Stimulated activated CD8-positive, alpha-beta memory T cell treated with anti-CD3 and anti-CD28 coated beads, Interleukin-4, amount 100 ng/mL, for 48 hours (primary cell): ENCODE measurements at regions not wholly inside any gene's neighbourhood (a gene's known extent, or its start where the extent isn't known, plus 50 kb on each side); places are given as distances from the start of the nearest gene placed in this dataset.
"Not testable (repeated sequence)": the region's sequence is repeated elsewhere in the genome, so short reads cannot be mapped to it uniquely, and the experiment has no call there.

Source experiments
- DNase-seq: peaks from one replicate; pipeline ENCODE4 v3.0.0-alpha.2; 2020

DNA sequence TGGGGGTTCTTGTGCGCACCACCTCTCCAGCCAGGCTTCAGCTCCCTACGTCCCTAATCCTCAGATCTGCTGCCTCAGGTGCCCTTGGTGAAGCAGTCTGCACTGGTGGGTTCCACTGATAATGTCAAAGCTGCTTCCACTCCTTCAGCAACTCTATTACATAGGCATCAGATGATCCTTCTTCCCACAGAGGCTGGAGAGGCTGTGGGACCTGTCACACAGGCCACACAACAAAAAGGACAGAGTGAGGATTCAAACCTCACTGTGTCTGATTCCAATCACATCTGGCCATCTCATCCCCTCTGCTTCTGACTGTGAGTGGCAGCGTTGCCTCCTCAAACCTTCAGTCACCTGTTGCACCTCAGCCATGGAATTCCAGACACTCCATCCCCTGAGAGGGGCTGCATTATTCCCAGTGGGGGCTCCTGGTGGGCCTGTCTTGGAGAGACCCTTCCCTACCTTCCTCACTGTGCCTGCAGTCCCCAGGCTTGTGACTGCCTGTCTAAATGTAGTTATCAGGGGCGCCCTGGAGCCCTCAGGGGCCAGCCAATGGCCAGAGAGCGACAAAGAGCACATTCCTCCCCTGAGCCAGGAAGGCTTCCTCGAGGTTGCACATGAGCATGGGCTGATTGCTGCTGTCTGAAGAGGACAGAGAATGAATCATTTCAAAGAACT lies 211.4 kb upstream of the ECI2 start:
- no peak for DNase-seq

- DNase-seq = no peak
Measured at GRCh38 chr6:4345543-4345942, 210.2 kb upstream of the ECI2 start.

DNA sequence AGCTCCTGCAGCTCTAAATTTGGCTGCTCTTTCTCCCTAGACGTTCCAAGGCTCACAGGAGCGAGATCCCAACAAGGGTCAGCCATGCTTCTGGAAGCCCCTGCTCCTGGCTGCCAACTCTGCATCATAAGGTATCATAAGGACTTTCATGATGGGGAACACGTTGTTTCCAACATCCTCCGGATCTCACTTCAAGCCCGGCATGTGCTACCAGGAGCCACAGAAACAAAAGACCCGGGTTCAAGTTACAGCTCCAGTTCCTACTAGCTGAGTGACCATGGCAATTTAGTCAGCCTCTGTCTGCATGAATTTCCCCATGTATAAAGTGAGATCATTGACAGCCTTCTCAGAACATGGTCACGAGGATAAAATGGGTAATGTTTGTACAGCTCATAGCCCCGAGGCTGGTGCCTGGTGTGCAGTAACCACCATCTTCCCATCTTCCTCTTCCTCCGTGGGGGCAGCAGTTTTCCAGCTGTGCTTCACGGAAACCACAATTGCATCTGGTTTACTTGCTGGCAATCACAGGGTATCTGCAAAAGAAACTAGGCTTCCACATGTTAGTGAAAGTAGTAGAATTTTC lies 209.0 kb upstream of the ECI2 start:
- no peak for DNase-seq

DNA sequence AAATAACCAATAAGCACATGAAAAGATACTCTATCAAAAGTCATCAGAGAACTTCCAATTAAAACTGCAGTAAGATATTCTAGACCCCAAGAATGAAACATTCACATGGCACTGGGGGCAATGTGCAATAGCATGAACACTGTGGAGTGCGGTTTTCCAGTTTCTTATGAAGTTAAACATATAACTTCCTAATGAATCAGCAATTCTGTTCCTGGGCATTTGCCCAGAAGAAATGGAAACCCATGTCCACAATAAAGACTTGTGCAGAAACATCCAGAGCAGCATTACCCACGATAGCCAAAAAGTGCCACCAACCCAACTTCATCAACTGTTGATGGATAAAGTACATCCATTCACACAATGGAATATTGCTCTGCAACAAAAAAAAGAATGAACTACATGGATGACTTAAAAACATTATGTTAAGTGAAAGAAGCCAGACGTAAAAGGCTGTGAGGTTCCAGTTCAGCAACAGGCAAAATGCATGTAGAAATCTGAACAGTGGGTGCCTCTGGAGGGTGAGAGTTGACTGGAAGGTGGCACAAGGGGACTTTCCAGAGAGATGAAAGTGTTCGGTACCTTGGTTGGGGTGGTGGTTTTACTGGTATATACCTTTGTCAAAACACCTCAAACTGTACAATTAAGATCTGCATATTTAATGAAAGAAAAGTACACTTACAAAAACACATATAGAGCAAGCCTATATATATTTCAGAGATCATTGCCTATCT lies 207.2 kb upstream of the ECI2 start:
- no peak for DNase-seq

DNA sequence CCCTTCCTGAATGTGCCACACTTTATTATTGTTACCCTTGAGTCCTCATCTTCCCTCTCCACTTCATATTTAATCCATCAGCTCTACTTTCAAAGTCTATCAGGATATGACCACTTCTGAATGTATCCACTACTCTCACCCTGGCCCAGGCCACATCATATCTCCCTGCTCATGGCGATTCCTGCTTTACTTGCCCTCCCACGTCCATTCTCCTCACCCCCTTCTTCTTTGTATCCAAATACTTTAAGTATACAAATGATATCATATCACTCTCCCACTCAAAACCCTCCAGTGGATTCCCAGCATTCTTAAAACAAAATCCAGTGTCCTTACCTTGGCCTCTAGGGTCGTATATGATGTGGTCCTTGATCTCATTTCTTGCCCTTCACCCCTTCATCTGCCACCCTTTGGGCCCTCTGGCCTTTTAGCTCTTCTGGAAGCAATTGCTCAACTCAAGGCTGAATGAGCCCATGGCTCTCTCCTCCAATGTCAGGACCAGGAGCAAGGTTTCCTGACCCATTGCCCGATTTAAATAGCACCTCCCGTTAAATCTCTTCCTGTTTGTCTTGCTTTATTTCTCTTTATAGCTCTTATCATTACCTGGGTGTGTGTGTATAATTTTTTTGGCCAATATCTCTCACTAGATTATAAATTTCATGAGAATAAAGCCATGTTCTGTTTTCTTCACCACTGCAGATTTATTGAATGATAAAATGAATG lies 205.9 kb upstream of the ECI2 start:
- DNase-seq = no peak

GRCh38 chr6:4340544-4340943 lies 205.2 kb upstream of the ECI2 start:
- DNase-seq = no peak

GRCh38 chr6:4338884-4339283 lies 203.5 kb upstream of the ECI2 start:
- no peak for DNase-seq

DNA sequence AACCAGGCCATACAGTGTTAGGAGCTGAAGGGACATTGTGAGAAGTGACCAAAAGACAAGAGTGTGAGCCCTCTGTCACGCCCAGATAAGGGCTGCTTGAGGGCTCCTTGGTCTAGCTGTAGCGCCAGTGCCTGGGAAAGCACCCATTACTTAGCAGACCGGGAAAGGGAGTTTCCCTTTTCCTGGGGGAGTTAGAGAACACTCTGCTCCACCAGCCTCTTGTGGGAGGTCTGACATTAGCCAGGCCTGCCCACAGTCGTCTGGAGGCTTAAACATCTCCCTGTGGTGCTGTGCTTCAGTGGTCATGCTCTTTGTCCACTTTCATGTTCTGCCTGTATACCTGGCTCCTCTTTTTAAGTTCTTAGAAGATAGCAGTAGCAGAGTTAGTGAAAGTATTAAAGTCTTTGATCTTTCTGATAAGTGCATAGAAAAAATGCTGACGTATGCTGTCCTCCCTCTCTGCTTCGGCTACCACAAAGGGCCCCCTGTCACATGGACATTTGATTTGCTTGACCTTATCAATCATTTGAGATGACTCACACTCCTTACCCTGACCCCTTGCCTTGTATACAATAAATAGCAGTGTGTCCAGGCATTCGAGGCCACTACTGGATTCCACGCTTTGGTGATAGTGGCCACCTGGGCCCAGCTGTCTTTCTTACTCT lies 201.5 kb upstream of the ECI2 start:
- no peak for DNase-seq

DNA sequence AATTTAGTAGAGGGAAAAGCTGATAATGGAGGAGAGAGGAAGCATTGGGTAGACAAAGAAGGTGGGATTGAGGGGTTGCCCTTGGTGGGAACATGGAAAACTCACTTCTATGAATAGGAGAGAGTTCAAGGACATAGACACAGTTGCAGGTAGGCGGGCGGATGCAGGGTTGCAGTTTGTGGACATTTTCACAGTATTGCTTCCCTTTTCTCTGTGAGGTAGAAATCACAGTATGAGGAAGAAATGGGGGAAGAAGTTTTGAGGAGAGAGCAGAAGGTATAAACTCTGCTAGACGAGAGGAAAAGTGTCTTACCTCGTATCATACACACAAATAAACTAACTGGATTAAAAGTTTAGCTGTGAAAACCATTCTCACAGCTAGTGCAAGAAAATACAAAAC lies 200.7 kb upstream of the ECI2 start:
- DNase-seq = no peak

DNA sequence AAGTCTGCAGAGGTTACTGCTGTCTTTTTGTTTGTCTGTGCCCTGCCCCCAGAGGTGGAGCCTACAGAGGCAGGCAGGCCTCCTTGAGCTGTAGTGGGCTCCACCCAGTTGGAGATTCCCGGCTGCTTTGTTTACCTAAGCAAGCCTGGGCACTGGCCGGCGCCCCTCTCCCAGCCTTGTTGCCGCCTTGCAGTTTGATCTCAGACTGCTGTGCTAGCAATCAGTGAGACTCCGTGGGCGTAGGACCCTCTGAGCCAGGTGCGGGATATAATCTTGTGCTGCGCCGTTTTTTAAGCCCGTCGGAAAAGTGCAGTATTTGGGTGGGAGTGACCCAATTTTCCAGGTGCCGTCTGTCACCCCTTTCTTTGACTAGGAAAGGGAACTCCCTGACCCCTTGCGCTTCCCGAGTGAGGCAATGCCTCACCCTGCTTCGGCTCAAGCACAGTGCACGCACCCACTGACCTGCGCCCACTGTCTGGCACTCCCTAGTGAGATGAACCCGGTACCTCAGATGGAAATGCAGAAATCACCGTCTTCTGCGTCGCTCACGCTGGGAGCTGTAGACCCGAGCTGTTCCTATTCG lies 198.9 kb upstream of the ECI2 start:
- not testable (repeated sequence) for DNase-seq

DNA sequence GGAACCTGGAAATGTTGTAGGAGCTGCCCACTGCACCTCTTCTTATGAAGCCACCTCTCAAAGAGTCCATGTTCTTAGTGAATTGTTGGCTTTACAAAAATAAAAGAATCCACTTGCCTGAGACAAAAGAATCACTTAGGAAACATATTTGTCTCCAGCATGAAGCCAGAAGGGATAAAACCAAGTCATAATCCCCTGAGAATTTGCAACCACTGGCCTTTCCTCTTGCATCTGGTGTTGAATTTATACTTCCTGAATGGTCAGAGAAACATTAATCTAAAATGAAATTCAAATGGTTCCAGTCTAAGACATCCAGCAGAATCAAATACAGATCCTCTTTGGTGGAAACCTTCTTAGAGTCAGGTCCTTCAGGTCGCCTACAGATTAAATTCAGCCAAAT lies 192.5 kb upstream of the ECI2 start:
- DNase-seq = no peak

GRCh38 chr6:4324746-4325145 lies 189.4 kb upstream of the ECI2 start:
- DNase-seq = no peak

- DNase-seq = no peak
Measured at GRCh38 chr6:4323322-4323721, 187.9 kb upstream of the ECI2 start.

DNA sequence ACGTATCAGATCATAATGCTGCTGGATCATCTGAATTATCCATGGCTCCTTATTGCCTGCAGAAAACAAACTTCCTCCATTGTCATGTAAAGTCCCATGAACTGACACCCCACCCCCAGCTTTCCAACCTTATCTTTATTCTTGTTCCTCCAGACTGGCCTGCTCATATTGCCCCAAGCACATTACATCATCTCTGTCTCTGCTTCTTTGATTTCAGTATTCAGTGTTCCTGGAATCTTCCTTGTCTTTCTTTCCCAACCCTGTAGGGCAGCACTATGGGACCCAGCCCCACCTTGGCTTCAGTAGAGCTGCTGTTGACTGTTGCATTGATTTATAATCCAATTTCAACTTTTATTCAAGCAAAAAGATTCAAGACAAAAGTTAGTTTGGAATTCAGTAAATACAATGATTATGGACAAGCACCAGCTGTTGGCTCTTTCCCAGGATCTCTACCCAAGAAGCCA lies 187.5 kb upstream of the ECI2 start:
- no peak for DNase-seq

DNA sequence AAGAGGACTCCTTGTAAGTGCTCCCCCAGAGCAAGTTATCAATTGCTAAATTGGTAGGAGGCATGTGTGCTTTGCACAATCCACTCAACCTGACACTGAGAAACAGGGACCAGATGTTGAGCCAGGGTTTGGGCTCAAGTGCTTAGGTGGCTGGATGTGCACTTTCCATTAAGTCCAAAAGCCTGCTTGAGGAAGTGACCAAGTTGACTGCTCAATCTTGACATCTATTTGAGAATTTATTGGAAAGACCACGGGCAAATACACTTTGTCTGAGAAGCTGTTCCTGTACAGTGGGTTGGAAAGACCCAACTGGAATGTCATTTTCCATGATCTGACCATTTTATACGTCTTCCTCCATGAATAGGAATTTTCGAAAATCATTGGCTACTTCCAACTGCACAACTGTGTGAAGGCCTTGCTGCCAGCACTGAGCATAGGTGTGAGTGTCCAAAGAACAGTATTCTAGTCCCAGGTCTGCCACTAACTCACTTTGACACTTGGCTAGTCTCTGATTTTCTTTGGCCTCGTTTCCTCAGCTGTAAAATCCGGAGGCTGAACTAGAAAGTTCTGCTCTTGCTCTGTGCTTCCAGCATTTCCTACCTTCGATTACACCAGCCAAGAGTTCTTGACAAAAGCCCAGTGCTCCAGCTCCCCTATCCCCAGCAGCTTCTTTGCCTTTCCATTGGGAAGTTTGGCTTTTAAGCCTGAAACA lies 186.9 kb upstream of the ECI2 start:
- DNase-seq = no peak

DNA sequence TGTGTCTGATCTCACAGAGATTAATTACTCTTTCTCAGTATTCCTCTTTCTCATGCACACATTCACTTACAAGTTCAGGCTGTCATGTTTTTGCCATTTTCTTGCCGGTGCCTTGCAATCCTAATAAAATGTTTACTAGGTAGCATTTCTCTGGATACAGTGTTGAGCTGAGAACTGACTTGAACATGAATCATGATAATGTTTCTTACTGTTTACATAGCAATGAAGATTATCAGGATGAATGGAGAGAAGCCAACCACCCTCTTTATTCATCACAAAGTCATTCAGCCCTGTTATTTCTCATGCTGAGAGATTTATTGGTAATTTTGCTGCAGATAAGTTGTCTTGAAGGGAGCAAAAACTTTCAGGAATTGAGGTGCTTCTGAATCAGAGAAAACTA lies 185.5 kb upstream of the ECI2 start:
- DNase-seq = no peak

- no peak for DNase-seq
Measured at GRCh38 chr6:4319981-4320683, 184.8 kb upstream of the ECI2 start.

DNA sequence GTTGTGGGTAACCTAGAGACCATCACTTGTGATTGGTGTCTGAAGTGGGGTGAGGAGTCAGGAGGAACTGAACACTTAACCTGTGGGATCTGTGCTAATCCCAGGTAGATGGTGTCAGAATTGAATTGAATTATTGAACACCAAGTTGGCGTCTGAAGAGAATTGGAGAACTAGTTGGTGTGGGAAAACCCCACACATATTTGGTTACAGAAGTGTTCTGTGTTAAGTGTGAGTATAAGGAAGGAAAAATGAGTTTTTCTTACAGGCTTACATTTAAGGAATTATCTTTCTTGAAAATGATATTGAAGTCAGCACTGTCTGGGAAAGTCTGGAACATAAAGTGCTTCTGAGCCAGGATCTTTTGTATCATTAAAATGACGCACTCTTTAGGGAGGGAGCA lies 182.9 kb upstream of the ECI2 start:
- no peak for DNase-seq

DNA sequence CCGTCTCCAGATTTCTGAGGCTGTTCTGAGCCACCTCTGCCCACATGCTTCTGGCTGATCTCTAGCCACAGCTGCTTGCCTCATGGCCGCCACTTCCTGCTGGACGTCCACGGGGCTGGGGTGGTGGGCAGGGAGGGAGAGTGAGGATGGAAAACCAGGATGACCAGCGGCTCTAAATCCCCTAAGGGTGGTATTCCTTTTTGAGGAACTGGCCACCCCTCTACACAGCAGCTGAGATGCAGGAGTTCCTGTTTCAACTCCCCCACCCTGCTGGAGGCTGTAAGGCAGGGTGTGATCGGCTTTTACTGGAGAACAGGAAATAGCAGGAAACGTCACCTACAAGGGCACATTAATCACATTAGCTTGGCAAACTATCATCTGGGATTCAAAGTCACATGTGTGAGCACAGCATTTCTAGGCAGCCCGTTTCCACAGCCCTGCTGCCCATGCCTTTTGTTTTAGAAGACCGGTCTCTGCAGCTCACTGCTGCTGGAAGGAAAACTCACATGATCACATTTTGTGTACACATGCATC lies 181.6 kb upstream of the ECI2 start:
- no peak for DNase-seq

- no peak for DNase-seq
Measured at GRCh38 chr6:4314201-4314707, 178.9 kb upstream of the ECI2 start.
